Mammary epithelial cell (primary cell): ENCODE measurements at regions not wholly inside any gene's neighbourhood (a gene's known extent, or its start where the extent isn't known, plus 50 kb on each side); places are given as distances from the start of the nearest gene placed in this dataset.

Experiments used
- EZH2 ChIP-seq: IDR thresholded peaks from 2 replicates; pipeline ENCODE4 v1.6.1; 2012; ENCODE audit warnings: low read length, inconsistent platforms, borderline replicate concordance
- TF ChIP-seq, protein P1 (sequence below), 2 donors: IDR thresholded peaks in 1 of 2; conservative IDR thresholded peaks in 1 of 2; 2 replicates each; pipeline ENCODE4 v1.5.1; 2011 to 2012; ENCODE audit warnings: inconsistent platforms in 2 of 2, low read length in 2 of 2, mild to moderate bottlenecking in 2 of 2, control low read depth in 1 of 2, low read depth in 1 of 2; ENCODE audit not compliant: insufficient read depth in 1 of 2; ENCODE audit errors: extremely low read depth in 1 of 2

DNA sequence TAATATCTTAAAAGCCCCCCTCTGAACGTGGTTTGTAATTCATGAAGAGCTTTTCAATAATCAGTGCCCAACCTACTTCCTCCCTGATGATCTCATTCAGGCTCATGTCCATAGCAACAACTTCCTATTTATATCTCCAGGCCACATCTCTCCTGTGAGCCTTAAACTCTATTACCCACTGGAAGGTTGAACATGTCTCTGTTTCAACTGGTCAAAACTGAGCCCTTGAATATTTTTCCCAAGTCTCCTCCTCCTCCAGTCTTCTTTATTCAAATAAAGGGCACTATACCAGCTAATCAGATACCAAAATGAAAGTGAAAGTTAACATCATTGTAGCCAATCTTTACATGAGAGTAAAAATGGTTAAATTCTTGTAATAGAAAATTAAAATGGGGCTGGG, 63.7 kb upstream of the ITGA4 start:
- TF ChIP-seq, protein P1, sequence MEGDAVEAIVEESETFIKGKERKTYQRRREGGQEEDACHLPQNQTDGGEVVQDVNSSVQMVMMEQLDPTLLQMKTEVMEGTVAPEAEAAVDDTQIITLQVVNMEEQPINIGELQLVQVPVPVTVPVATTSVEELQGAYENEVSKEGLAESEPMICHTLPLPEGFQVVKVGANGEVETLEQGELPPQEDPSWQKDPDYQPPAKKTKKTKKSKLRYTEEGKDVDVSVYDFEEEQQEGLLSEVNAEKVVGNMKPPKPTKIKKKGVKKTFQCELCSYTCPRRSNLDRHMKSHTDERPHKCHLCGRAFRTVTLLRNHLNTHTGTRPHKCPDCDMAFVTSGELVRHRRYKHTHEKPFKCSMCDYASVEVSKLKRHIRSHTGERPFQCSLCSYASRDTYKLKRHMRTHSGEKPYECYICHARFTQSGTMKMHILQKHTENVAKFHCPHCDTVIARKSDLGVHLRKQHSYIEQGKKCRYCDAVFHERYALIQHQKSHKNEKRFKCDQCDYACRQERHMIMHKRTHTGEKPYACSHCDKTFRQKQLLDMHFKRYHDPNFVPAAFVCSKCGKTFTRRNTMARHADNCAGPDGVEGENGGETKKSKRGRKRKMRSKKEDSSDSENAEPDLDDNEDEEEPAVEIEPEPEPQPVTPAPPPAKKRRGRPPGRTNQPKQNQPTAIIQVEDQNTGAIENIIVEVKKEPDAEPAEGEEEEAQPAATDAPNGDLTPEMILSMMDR (conservative IDR thresholded peaks at IDR 0.05 in 1 of 2, IDR thresholded peaks at IDR 0.05 in 1 of 2; ENCODE audit: extremely low read depth in 1 of 2, insufficient read depth in 1 of 2, low read depth in 1 of 2, low read length in 2 of 2): no peak
- TF ChIP-seq EZH2: no peak
